GM12892 (cell line): ENCODE measurements at regions not wholly inside any gene's neighbourhood (a gene's known extent, or its start where the extent isn't known, plus 50 kb on each side); places are given as distances from the start of the nearest gene placed in this dataset.

ENCODE experiments used
- POLR2A ChIP-seq: IDR thresholded peaks from 2 replicates; pipeline ENCODE4 v1.6.1; 2011; ENCODE audit warnings: low read depth, low read length, control low read depth
- POLR2AphosphoS5 ChIP-seq: IDR thresholded peaks from 2 replicates; pipeline ENCODE4 v1.6.1; 2011; ENCODE audit warnings: low read depth, low read length, control low read depth

DNA sequence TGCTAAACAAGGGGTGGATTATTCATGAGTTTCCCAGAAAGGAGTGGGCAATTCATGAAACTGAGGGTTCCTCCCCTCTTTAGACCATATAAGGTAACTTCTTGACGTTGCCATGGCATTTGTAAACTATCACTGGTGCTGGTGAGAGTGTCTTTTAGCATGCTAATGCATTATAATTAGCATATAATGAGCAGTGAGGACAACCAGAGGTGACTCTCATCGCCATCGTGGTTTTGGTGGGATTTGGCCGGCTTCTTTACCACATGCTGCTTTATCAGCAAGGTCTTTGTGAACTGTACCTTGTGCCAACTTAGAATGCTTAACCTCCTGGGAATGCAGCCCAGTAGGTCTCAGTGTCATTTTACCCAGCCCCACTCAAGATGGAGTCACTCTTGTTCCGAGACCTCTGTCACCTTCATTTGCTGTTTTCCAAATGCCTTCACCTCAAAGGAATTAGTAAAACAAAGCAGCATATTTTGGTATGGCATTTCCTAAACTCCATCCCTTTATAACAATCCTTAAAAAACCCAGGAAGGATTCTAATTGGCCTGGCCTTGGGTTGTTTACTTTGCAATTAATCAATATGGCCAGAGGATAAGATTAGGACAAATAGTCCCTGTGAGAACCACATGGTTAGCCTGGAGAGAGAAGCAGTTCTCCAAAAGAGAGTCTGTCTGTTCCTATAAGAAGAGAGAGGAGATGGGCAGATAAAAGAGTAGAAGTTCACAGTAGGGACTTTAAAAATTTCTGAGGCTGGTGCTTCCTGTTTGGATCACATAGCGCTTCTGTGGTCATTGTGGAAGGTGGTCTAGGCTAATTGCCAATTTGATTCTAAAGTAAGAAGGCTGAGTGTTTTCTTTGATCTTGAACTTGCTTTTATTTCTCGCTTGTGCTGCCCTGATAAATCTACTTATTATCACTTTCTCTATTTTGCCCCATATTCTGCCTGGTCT, 155.2 kb upstream of the EOMES start:
- no peak for TF ChIP-seq POLR2A
- TF ChIP-seq POLR2AphosphoS5 = no peak
